ENCODE measurements at regions not wholly inside any gene's neighbourhood (a gene's known extent, or its start where the extent isn't known, plus 50 kb on each side); places are given as distances from the start of the nearest gene placed in this dataset.
"Not testable (repeated sequence)": the region's sequence is repeated elsewhere in the genome, so short reads cannot be mapped to it uniquely, and the experiment has no call there.

DNA sequence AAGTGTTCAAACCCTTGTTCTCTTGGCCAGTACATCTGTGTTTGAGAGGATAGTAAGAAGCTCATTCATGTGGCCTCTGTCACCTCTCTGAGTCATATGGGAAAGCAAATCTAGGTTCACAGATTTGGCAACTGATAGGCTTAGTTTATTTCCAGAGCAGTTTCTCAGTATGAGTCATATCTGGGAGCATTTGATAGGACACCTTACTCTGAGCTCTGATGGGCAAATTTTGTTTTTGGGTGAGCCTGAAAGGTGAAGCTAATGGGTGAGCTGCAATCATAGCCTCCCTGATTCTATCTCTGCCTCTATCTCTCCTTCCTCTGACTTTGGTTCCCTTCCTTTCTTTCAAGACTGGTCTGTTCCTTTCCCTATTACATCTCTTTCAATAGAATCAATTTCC, 134.4 kb downstream of the S1PR1 start:
- CTCF ChIA-PET: no interaction called here
- POLR2A ChIA-PET: no interaction called here
- no peak for TF ChIP-seq FOXK2 (IDR thresholded peaks at IDR 0.05)
- TF ChIP-seq L3MBTL2 (conservative IDR thresholded peaks at IDR 0.05): no peak
- TF ChIP-seq SUZ12 (IDR thresholded peaks at IDR 0.05): no peak
- no peak for TF ChIP-seq FOXM1 (IDR thresholded peaks at IDR 0.05; ENCODE audit: borderline replicate concordance)
- no peak for TF ChIP-seq ELF4 (IDR thresholded peaks at IDR 0.05)
- no peak for TF ChIP-seq ARNT (IDR thresholded peaks at IDR 0.05)
- TF ChIP-seq, protein P1, sequence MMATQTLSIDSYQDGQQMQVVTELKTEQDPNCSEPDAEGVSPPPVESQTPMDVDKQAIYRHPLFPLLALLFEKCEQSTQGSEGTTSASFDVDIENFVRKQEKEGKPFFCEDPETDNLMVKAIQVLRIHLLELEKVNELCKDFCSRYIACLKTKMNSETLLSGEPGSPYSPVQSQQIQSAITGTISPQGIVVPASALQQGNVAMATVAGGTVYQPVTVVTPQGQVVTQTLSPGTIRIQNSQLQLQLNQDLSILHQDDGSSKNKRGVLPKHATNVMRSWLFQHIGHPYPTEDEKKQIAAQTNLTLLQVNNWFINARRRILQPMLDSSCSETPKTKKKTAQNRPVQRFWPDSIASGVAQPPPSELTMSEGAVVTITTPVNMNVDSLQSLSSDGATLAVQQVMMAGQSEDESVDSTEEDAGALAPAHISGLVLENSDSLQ (IDR thresholded peaks at IDR 0.05): no peak
- no peak for TF ChIP-seq TARDBP (IDR thresholded peaks at IDR 0.05)
- TF ChIP-seq FOXA1 (IDR thresholded peaks at IDR 0.05): no peak
- no peak for TF ChIP-seq SP1 (IDR thresholded peaks at IDR 0.05)
- no peak for TF ChIP-seq NFRKB (IDR thresholded peaks at IDR 0.05)
- no peak for TF ChIP-seq LEF1 (IDR thresholded peaks at IDR 0.05; ENCODE audit: borderline replicate concordance)
- no peak for DNase-seq (ENCODE audit: extremely low spot score)

DNA sequence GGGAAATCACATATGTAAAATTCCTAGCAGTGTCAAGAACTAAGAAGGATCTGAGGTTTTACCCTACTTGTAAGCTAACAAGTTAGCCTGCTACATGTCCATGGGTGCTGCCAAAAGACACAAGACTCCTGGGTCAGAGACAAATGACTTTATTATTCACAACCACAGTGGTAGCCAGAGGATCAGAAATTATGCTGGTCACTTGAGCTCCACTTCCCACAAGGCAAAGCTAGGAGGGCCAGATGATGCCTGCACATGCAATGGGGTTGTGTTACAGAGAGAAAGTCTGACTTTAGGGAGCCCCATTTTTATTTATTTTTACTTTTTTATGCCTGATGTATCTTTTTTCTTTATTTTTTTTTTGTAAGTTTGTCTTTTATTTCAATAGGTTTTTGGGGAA, 136.8 kb downstream of the S1PR1 start:
- TF ChIP-seq NFRKB (IDR thresholded peaks at IDR 0.05) (no peak), SP1 (IDR thresholded peaks at IDR 0.05) (no peak), SUZ12 (IDR thresholded peaks at IDR 0.05) (no peak), ARNT (IDR thresholded peaks at IDR 0.05) (no peak), ZNF384 (IDR thresholded peaks at IDR 0.05) (no peak), FOXA1 (IDR thresholded peaks at IDR 0.05) (no peak), HDGF (IDR thresholded peaks at IDR 0.05; ENCODE audit: borderline replicate concordance) (no peak)
- TF ChIP-seq, protein P1 (IDR thresholded peaks at IDR 0.05): no peak
- POLR2A ChIA-PET: no interaction called here
- CTCF ChIA-PET: no interaction called here
- no peak for DNase-seq (ENCODE audit: extremely low spot score)

DNA sequence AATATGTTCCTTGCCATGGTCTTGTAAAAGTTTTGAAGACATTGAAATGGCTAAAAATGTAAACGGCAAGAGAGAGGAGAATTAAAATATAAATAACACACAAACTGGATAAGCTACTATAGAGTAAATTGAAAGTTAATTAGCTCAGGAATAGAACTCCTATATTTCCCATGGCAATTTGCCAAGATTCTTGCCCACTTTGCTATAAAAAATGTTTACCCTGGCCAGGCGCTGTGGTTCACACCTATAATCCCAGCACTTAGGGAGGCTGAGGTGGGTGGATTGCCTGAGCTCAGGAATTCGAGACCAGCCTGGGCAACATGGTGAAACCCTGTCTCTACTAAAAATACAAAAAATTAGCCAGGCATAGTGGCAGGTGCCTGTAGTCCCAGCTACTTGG, 138.6 kb downstream of the S1PR1 start:
- POLR2A ChIA-PET, CTCF ChIA-PET: not testable (repeated sequence)

DNA sequence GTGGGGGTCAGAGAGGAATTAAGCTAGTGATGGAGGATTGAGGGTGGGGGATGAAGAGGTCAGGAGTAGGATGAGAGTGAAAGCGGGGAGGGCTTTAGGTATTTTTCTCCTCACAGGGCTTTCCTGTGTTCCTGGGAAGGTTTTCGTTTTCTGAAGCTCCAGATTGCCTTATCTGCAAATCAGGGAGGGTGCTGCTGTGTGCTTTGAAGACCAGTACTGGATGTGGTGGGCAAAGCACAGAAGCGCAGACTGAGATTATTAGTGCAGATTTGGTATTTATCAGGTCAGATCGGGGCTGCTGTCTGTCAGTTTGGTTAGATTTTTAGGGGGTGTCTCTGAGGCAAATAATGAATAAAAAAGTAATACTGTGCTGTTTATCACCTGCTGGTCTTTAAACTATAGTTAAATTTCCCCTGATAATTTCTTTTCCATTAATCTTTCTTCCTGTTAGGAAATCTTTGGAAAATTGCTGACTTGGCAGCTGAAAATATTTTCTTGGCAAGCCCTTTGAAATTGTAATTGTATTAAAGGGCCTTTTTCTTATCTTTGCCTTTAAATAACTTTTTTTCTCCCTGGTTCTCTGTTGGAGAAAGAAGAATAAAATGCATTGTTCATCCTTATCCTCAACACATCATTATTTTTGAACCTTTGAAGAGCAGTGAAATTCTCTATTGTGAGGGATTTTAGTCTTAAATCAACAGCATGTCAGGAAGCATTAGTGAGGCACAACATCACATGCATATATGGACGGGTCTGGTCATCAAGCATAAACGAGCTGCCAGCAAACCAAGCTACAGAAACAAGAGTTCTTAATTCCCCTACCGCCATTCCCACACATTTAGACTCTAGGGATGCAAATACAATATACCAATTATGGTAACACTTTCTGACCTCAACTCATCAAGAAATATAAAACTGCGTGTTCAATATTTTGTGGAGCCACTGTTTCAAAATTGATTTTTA, 139.6 kb downstream of the S1PR1 start:
- CTCF ChIA-PET: no interaction called here
- no peak for DNase-seq (ENCODE audit: extremely low spot score)
- no peak for TF ChIP-seq L3MBTL2 (conservative IDR thresholded peaks at IDR 0.05)
- TF ChIP-seq, protein P1 (IDR thresholded peaks at IDR 0.05): no peak
- TF ChIP-seq FOXM1 (IDR thresholded peaks at IDR 0.05; ENCODE audit: borderline replicate concordance): no peak
- TF ChIP-seq ELF4 (IDR thresholded peaks at IDR 0.05): no peak
- TF ChIP-seq BHLHE40 (IDR thresholded peaks at IDR 0.05; ENCODE audit: borderline replicate concordance): no peak
- TF ChIP-seq TARDBP (IDR thresholded peaks at IDR 0.05): no peak
- no peak for TF ChIP-seq ZNF384 (IDR thresholded peaks at IDR 0.05)
- no peak for TF ChIP-seq FOXA1 (IDR thresholded peaks at IDR 0.05)
- no peak for TF ChIP-seq CTBP1 (IDR thresholded peaks at IDR 0.05; ENCODE audit: borderline replicate concordance)
- TF ChIP-seq SP1 (IDR thresholded peaks at IDR 0.05): no peak
- no peak for TF ChIP-seq NFRKB (IDR thresholded peaks at IDR 0.05)
- TF ChIP-seq FOXK2 (IDR thresholded peaks at IDR 0.05): no peak
- no peak for TF ChIP-seq SUZ12 (IDR thresholded peaks at IDR 0.05)
- TF ChIP-seq HDGF (IDR thresholded peaks at IDR 0.05; ENCODE audit: borderline replicate concordance): no peak
- TF ChIP-seq ARNT (IDR thresholded peaks at IDR 0.05): no peak
- TF ChIP-seq LEF1 (IDR thresholded peaks at IDR 0.05; ENCODE audit: borderline replicate concordance): no peak
- POLR2A ChIA-PET: no interaction called here

More for the DNA sequence above, 138.6 kb downstream of the S1PR1 start:
- DNase-seq (ENCODE audit: extremely low spot score): not testable (repeated sequence)

DNA sequence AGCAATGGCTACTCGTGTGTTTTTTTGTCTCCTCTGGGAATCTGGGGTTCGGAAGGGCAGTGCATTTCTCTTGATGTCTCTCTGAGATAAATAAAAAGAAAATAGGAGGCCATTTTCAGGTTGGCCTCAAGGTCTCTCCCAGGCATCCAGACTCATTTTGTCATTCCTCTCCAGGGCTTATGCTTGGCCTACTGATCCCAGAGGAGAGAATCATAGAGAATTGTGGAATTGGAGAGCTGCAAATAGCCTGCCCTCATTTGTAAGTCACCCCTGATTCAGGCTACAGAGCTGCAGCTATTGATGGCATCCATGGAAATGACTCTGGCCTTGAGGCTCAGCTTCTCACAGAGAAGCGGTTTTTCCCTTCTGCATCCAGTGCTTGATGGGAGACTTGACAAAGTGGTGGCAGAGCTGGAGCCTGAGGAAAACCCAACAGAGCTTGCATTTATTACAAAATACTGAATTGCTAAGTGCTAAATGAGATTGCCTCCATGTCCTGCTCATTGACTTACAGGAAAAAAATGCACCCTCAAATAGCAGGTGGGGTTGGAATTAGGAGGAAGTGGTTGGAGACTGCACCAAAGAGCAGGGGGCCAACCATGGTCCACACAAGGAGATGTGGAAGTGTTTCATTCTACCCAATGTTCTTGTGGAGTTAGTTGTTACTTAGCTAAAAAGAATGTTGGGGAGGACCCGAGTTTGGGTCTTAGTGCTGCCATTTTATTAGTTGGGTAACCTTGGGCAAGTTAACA, 140.4 kb downstream of the S1PR1 start:
- CTCF ChIA-PET: no interaction called here
- POLR2A ChIA-PET: no interaction called here
- DNase-seq (ENCODE audit: extremely low spot score): no peak
- TF ChIP-seq ARNT (IDR thresholded peaks at IDR 0.05): no peak
- TF ChIP-seq HDGF (IDR thresholded peaks at IDR 0.05; ENCODE audit: borderline replicate concordance): no peak
- TF ChIP-seq TARDBP (IDR thresholded peaks at IDR 0.05): no peak
- TF ChIP-seq L3MBTL2 (conservative IDR thresholded peaks at IDR 0.05): no peak
- TF ChIP-seq CTBP1 (IDR thresholded peaks at IDR 0.05; ENCODE audit: borderline replicate concordance): no peak
- TF ChIP-seq SP1 (IDR thresholded peaks at IDR 0.05): no peak
- TF ChIP-seq FOXK2 (IDR thresholded peaks at IDR 0.05): no peak
- TF ChIP-seq, protein P1 (IDR thresholded peaks at IDR 0.05): no peak
- no peak for TF ChIP-seq ZNF384 (IDR thresholded peaks at IDR 0.05)
- no peak for TF ChIP-seq FOXM1 (IDR thresholded peaks at IDR 0.05; ENCODE audit: borderline replicate concordance)
- TF ChIP-seq LEF1 (IDR thresholded peaks at IDR 0.05; ENCODE audit: borderline replicate concordance): no peak
